Breast epithelium (tissue), 3 donors: ENCODE measurements at regions not wholly inside any gene's neighbourhood (a gene's known extent, or its start where the extent isn't known, plus 50 kb on each side); places are given as distances from the start of the nearest gene placed in this dataset.

ENCODE experiments used
- POLR2A ChIP-seq: fragments of 450-650 bp; IDR thresholded peaks from one replicate; pipeline ENCODE4 v1.6.1; 2016; ENCODE audit warnings: antibody characterized with exemption, mild to moderate bottlenecking, moderate library complexity
- TF ChIP-seq, protein P1 (sequence below), 3 donors: fragments of 450-650 bp; IDR thresholded peaks; one replicate each; pipeline ENCODE4 v1.5.1; 2016 to 2017; ENCODE audit warnings: antibody characterized with exemption in 3 of 3, mild to moderate bottlenecking in 3 of 3, moderate library complexity in 3 of 3

- TF ChIP-seq, protein P1, sequence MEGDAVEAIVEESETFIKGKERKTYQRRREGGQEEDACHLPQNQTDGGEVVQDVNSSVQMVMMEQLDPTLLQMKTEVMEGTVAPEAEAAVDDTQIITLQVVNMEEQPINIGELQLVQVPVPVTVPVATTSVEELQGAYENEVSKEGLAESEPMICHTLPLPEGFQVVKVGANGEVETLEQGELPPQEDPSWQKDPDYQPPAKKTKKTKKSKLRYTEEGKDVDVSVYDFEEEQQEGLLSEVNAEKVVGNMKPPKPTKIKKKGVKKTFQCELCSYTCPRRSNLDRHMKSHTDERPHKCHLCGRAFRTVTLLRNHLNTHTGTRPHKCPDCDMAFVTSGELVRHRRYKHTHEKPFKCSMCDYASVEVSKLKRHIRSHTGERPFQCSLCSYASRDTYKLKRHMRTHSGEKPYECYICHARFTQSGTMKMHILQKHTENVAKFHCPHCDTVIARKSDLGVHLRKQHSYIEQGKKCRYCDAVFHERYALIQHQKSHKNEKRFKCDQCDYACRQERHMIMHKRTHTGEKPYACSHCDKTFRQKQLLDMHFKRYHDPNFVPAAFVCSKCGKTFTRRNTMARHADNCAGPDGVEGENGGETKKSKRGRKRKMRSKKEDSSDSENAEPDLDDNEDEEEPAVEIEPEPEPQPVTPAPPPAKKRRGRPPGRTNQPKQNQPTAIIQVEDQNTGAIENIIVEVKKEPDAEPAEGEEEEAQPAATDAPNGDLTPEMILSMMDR (IDR thresholded peaks at IDR 0.05), result no peak
- no peak for TF ChIP-seq POLR2A
Observed at GRCh38 chr2:42939411-42940206, 147.2 kb upstream of the HAAO start.
